A549 (cell line): ENCODE measurements at regions not wholly inside any gene's neighbourhood (a gene's known extent, or its start where the extent isn't known, plus 50 kb on each side); places are given as distances from the start of the nearest gene placed in this dataset.

Experiments used
- ATAC-seq, 2 experiments: fragments of 200-7000 bp in 1 of 2; fragments of >200 bp in 1 of 2; cut with Nextera tagmentation in 1 of 2; cut with Tn5 transposase in 1 of 2; 3 replicates each; pipeline versions ENCODE4 v1.8.0 to v1.9.1; 2018 to 2020; ENCODE audit warnings: mild to moderate bottlenecking in 1 of 2, moderate library complexity in 1 of 2
- CTCF ChIA-PET: fragments of 300-600 bp; sonication (Branson Sonifier 250); formaldehyde crosslinking; extraction: SDS; loops from one replicate; lab custom pipeline; 2021; ENCODE audit warnings: antibody characterized with exemption, inconsistent platforms; lab: Yijun Ruan, JAX
- POLR2A ChIA-PET: fragments of 350-600 bp; formaldehyde crosslinking; extraction: SDS; loops from one replicate; lab custom pipeline; 2021; ENCODE audit warnings: antibody characterized with exemption, inconsistent platforms; lab: Yijun Ruan, JAX
- DNase-seq, 2 experiments: peaks; one replicate each; pipeline versions ENCODE4 v3.0.0 to v3.0.0-alpha.2; 2011 to 2016; ENCODE audit warnings: low read depth in 1 of 2, low spot score in 1 of 2
- FAIRE-seq: peaks from 2 replicates; lab custom pipeline; 2011; peaks lifted over from hg19 to GRCh38; lab: Jason Lieb, UNC
- H3K27ac ChIP-seq, 2 experiments: fragments of >200 bp; sonication (Bioruptor Twin); formaldehyde crosslinking; 3 replicates each; pipeline ENCODE4 v1.5.1; 2016 to 2017
- H3K4me1 ChIP-seq: fragments of >200 bp; sonication (Bioruptor Twin); formaldehyde crosslinking; 3 replicates; pipeline ENCODE4 v1.6.1; 2016
- H3K4me2 ChIP-seq: fragments of >200 bp; sonication (Bioruptor Twin); formaldehyde crosslinking; 3 replicates; pipeline ENCODE4 v1.6.1; 2016
- H3K4me3 ChIP-seq: fragments of >200 bp; sonication (Bioruptor Twin); formaldehyde crosslinking; 3 replicates; pipeline ENCODE4 v1.5.1; 2016
- H3K9me3 ChIP-seq: fragments of >200 bp; sonication (Bioruptor Twin); formaldehyde crosslinking; 3 replicates; pipeline ENCODE4 v1.6.1; 2016
- BCL3 ChIP-seq: fragments of >200 bp; sonication (Bioruptor Twin); formaldehyde crosslinking; IDR thresholded peaks from 3 replicates; pipeline ENCODE4 v1.6.1; 2016
- CBX8 ChIP-seq: fragments of 200-600 bp; sonication (generic); IDR thresholded peaks from 2 replicates; pipeline ENCODE4 v1.6.1; 2016
- CHD2 ChIP-seq: fragments of 150-350 bp; IDR thresholded peaks from 2 replicates; pipeline ENCODE4 v1.6.1; 2014; ENCODE audit warnings: low read length; ENCODE audit not compliant: partially characterized antibody
- EHF ChIP-seq: fragments of 250-450 bp; sonication (Bioruptor Pico); IDR thresholded peaks from 2 replicates; pipeline ENCODE4 v1.5.0; 2020; ENCODE audit warnings: mild to moderate bottlenecking
- EHMT2 ChIP-seq: fragments of 200-600 bp; sonication (generic); IDR thresholded peaks from 2 replicates; pipeline ENCODE4 v1.6.1; 2016; ENCODE audit warnings: antibody characterized with exemption, low read depth, mild to moderate bottlenecking, moderate library complexity
- ELK1 ChIP-seq: fragments of 150-350 bp; IDR thresholded peaks from 2 replicates; pipeline ENCODE4 v1.6.1; 2014; ENCODE audit warnings: low read depth, mild to moderate bottlenecking, low read length
- ESRRA ChIP-seq: fragments of 150-350 bp; IDR thresholded peaks from 2 replicates; pipeline ENCODE4 v1.6.1; 2014; ENCODE audit warnings: mild to moderate bottlenecking, low read length, borderline replicate concordance
- FOSB ChIP-seq: fragments of 250-450 bp; sonication (Bioruptor Pico); IDR thresholded peaks from 2 replicates; pipeline ENCODE4 v1.5.0; 2020; ENCODE audit warnings: mild to moderate bottlenecking, moderate library complexity
- FOSL2 ChIP-seq, 2 experiments: fragments of 450-650 bp in 1 of 2; fragments of >200 bp in 1 of 2; sonication (Bioruptor Twin) in 1 of 2; formaldehyde crosslinking; IDR thresholded peaks; 2 replicates each; pipeline versions ENCODE4 v1.5.0 to v1.6.1; 2016 to 2020; ENCODE audit warnings: mild to moderate bottlenecking in 1 of 2, moderate library complexity in 1 of 2
- GATA3 ChIP-seq: IDR thresholded peaks from 2 replicates; pipeline ENCODE4 v1.6.1; 2012; ENCODE audit warnings: borderline replicate concordance
- HEYL ChIP-seq: fragments of 250-450 bp; sonication (Bioruptor Pico); IDR thresholded peaks from 2 replicates; pipeline ENCODE4 v1.8.0; 2021; ENCODE audit warnings: mild to moderate bottlenecking, moderate library complexity
- HOXB13 ChIP-seq: fragments of 250-450 bp; sonication (Bioruptor Pico); IDR thresholded peaks from 2 replicates; pipeline ENCODE4 v1.5.0; 2020; ENCODE audit warnings: low read depth, mild to moderate bottlenecking, moderate library complexity
- HOXB5 ChIP-seq: fragments of 250-450 bp; sonication (Bioruptor Pico); IDR thresholded peaks from 2 replicates; pipeline ENCODE4 v1.5.0; 2020; ENCODE audit warnings: mild to moderate bottlenecking, moderate library complexity
- KDM1A ChIP-seq: fragments of 200-600 bp; sonication (generic); IDR thresholded peaks from 2 replicates; pipeline ENCODE4 v1.6.1; 2016; ENCODE audit warnings: low read depth, mild to moderate bottlenecking
- MAFK ChIP-seq: fragments of 450-650 bp; IDR thresholded peaks from 2 replicates; pipeline ENCODE4 v1.6.1; 2014; ENCODE audit not compliant: partially characterized antibody
- MYC ChIP-seq: IDR thresholded peaks from 2 replicates; pipeline ENCODE4 v1.6.1; 2012; ENCODE audit warnings: mild to moderate bottlenecking, inconsistent platforms, low read length, improper control_type of control experiment, borderline replicate concordance
- NFE2L2 ChIP-seq: fragments of 150-350 bp; conservative IDR thresholded peaks from 2 replicates; pipeline ENCODE4 v1.6.1; 2014; ENCODE audit warnings: low read length
- POLR2A ChIP-seq: IDR thresholded peaks from 2 replicates; pipeline ENCODE4 v1.6.1; 2012; ENCODE audit warnings: mild to moderate bottlenecking, low read length
- RFX5 ChIP-seq: fragments of 450-650 bp; IDR thresholded peaks from 2 replicates; pipeline ENCODE4 v1.7.1; 2014; ENCODE audit warnings: antibody characterized with exemption, mild to moderate bottlenecking, moderate library complexity
- SREBF2 ChIP-seq: fragments of 450-650 bp; IDR thresholded peaks from 2 replicates; pipeline ENCODE4 v1.6.1; 2014; ENCODE audit warnings: mild to moderate bottlenecking, moderate library complexity
- ZC3H11A ChIP-seq: fragments of 450-650 bp; IDR thresholded peaks from 2 replicates; pipeline ENCODE4 v1.6.1; 2014; ENCODE audit warnings: antibody characterized with exemption, mild to moderate bottlenecking
- ZFP36 ChIP-seq: fragments of 450-650 bp; IDR thresholded peaks from 2 replicates; pipeline ENCODE4 v1.6.1; 2014; ENCODE audit warnings: borderline replicate concordance; ENCODE audit not compliant: partially characterized antibody
- WGBS: methylation state at CpG from one replicate; pipeline ENCODE4 v1.1.6; 2017; ENCODE audit errors: missing lambda C conversion rate; 5-methylcytosine and 5-hydroxymethylcytosine counted together
- TF ChIP-seq, protein P1 (sequence below): IDR thresholded peaks from 2 replicates; pipeline ENCODE4 v1.6.1; 2012
- TF ChIP-seq, protein P2 (sequence below): fragments of 250-450 bp; sonication (Bioruptor Pico); IDR thresholded peaks from 2 replicates; pipeline ENCODE4 v1.5.0; 2021; ENCODE audit warnings: mild to moderate bottlenecking, moderate library complexity, borderline replicate concordance
- TF ChIP-seq, protein P3 (sequence below): IDR thresholded peaks from 2 replicates; pipeline ENCODE4 v1.6.1; 2012

- H3K4me3 ChIP-seq = no peak overlapping the region
- DNase-seq (no peak), ATAC-seq (no peak), FAIRE-seq (no peak)
- TF ChIP-seq CHD2 (no peak), CBX8 (no peak), EHMT2 (no peak), MYC (no peak), POLR2A (no peak), NFE2L2 (no peak), SREBF2 (no peak)
- POLR2A ChIA-PET = no interaction called here
- no peak overlapping the region for H3K4me2 ChIP-seq
- H3K27ac ChIP-seq = no peak overlapping the region
- CTCF ChIA-PET = no interaction called here
- no peaks in the 10 kb centered on the region for H3K9me3 ChIP-seq
- no peaks in the 10 kb centered on the region for H3K4me1 ChIP-seq
- WGBS = 76% methylated on average over 9 of the region's 9 CpGs
Observed at GRCh38 chr10:78863140-78863905, 205.4 kb upstream of the ZMIZ1 start.

DNA sequence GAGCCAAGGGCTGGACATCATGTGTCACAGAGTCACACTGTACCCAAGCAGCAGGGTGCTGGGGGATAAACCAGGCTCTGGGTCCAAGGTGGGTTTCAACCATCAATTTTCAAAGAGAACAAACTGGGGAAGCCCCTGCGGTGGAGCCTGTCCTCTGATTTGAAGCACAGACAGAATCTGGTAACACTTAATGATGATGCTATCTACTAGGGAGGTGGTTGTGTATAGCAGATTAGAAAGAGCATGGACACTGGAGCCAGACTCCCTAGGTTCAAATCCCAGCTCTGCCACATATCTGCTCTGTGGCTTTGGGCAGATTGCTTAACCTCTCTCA is 204.9 kb upstream of the ZMIZ1 start:
- no peak for DNase-seq
- no peak for TF ChIP-seq FOSL2 (IDR thresholded peaks at IDR 0.05)
- no peak for TF ChIP-seq FOSL2 (CRISPR knock-in tag; IDR thresholded peaks at IDR 0.05)
- no peak for TF ChIP-seq ELK1
- TF ChIP-seq, protein P1, sequence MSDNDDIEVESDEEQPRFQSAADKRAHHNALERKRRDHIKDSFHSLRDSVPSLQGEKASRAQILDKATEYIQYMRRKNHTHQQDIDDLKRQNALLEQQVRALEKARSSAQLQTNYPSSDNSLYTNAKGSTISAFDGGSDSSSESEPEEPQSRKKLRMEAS = no peak
- TF ChIP-seq EHMT2 = no peak
- TF ChIP-seq MAFK = no peak
- TF ChIP-seq CBX8 = no peak
- TF ChIP-seq HOXB5 (CRISPR knock-in tag) = no peak
- TF ChIP-seq ZC3H11A = no peak
- TF ChIP-seq FOSB (CRISPR knock-in tag) = no peak
- no peak for TF ChIP-seq RFX5
- Histone ChIP-seq H3K4me3 (no peak overlapping the region), H3K9me3 (no peaks in the 10 kb centered on the region), H3K27ac (no peak overlapping the region), H3K4me1 (no peaks in the 10 kb centered on the region), H3K4me2 (no peak overlapping the region)
- ChIA-PET CTCF (no interaction called here), POLR2A (no interaction called here)
- no peak for ATAC-seq
- WGBS = 100% methylated on average over 1 of the region's 1 CpG
- FAIRE-seq = no peak

DNA sequence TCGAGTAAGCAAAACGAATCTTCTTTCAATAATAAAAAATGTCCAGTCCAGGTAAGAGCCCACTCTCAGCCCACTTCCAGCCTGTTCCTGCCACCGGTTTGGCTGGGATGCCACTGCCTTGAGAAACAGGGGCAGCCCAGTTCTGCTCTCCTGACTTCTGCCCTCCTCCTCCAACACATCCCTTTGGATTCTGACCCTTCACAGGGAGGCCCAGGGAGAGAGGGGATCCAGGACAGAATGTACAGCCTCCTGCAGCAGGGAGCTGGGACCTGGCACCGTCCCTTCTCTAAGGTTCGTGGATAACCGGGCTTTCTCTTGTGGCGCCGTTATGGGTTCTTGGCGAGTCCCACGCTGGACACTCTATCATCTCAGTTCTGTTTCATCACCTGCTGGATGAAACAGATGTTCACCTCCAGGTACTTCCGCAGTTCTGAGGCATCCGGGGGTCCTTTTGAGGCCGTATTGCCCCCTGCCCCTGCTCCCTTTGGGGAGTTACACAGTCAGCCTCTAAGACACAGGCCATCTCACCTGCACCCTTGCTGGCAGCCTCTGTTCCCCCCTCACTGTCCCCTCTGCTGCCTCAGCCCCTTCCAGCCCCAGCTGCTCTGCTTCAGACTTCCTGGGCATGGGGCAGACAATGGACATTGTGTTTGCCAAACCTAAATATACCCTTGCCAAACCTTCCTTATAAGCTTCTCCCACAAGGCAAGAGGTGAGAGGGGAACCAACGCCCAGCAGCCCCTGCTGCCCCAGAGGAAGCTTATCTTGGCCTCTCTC is 203.8 kb upstream of the ZMIZ1 start:
- Histone ChIP-seq H3K4me3 (no peak overlapping the region), H3K27ac (no peak overlapping the region), H3K9me3 (no peaks in the 10 kb centered on the region), H3K4me2 (no peak overlapping the region), H3K4me1 (no peaks in the 10 kb centered on the region)
- DNase-seq (no peak), ATAC-seq (no peak), FAIRE-seq (no peak)
- ChIA-PET POLR2A (no interaction called here), CTCF (no interaction called here)
- WGBS = 71% methylated on average over 14 of the region's 14 CpGs
- TF ChIP-seq ESRRA (no peak), FOSB (CRISPR knock-in tag) (no peak), HOXB13 (CRISPR knock-in tag) (no peak), ZC3H11A (no peak), GATA3 (no peak), FOSL2 (IDR thresholded peaks at IDR 0.05) (no peak), FOSL2 (CRISPR knock-in tag; IDR thresholded peaks at IDR 0.05) (no peak), CHD2 (no peak), KDM1A (no peak), HEYL (no peak), ZFP36 (no peak), HOXB5 (CRISPR knock-in tag) (no peak), EHF (CRISPR knock-in tag) (no peak), ELK1 (no peak), BCL3 (no peak)
- TF ChIP-seq, protein P2, sequence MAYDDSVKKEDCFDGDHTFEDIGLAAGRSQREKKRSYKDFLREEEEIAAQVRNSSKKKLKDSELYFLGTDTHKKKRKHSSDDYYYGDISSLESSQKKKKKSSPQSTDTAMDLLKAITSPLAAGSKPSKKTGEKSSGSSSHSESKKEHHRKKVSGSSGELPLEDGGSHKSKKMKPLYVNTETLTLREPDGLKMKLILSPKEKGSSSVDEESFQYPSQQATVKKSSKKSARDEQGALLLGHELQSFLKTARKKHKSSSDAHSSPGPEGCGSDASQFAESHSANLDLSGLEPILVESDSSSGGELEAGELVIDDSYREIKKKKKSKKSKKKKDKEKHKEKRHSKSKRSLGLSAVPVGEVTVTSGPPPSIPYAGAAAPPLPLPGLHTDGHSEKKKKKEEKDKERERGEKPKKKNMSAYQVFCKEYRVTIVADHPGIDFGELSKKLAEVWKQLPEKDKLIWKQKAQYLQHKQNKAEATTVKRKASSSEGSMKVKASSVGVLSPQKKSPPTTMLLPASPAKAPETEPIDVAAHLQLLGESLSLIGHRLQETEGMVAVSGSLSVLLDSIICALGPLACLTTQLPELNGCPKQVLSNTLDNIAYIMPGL (CRISPR knock-in tag) = no peak
- TF ChIP-seq, protein P3, sequence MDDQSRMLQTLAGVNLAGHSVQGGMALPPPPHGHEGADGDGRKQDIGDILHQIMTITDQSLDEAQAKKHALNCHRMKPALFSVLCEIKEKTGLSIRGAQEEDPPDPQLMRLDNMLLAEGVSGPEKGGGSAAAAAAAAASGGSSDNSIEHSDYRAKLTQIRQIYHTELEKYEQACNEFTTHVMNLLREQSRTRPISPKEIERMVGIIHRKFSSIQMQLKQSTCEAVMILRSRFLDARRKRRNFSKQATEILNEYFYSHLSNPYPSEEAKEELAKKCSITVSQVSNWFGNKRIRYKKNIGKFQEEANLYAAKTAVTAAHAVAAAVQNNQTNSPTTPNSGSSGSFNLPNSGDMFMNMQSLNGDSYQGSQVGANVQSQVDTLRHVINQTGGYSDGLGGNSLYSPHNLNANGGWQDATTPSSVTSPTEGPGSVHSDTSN = no peak
